LHCN-M2 (cell line): ENCODE measurements at regions not wholly inside any gene's neighbourhood (a gene's known extent, or its start where the extent isn't known, plus 50 kb on each side); places are given as distances from the start of the nearest gene placed in this dataset.
"Not testable (repeated sequence)": the region's sequence is repeated elsewhere in the genome, so short reads cannot be mapped to it uniquely, and the experiment has no call there.

Experiments used
- DNase-seq: peaks from one replicate; pipeline ENCODE4 v3.0.0-alpha.2; 2012; ENCODE audit warnings: low read depth

GRCh38 chr4:1572964-1573720 is 111.0 kb downstream of the FAM53A start:
- DNase-seq = no peak

GRCh38 chr4:1572521-1572920 is 111.6 kb downstream of the FAM53A start:
- no peak for DNase-seq

GRCh38 chr4:1572010-1572385 is 112.1 kb downstream of the FAM53A start:
- no peak for DNase-seq

DNA sequence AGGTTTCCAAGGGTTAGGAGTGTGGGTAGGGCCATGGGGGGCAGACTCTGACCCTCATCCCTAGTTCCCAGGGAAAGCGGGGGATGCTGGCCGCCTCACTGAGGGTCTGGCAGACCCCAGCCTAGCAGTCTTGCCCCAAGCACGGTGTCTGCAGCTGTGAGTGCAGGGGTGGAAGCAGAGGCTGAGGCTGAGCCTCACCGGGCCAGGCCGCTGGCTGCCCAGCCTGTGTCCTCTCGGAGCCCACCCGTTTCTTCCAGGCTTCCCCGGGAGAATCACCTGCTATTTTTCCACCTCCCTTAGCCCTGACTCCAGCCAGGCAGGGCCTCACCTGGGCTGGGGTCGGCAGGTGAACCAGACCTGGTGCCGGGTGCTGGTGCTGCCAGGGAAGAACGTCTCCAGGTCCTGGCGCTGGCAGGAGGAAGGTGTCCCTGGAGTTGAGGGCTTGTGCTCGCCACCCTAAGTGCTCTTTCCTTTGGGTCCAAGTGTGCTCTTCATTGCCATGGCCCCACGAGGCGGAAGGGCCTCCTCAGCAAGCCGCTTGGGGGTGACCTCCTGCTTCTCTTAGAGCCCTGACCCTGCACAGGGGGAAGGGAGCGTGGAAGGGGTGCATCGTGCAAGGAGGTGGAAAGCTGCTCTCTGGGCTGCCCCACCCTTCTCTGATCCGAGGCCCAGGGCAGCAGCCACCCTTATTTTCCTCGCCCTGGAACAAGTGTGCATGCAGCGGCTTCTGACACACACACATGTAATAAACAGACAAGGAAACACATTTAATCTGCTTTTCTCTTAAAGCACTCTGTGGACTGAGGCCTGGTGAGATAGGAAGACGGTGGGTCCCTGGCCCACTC is 112.7 kb downstream of the FAM53A start:
- DNase-seq = no peak

- DNase-seq = no peak
These were observed 113.6 kb downstream of the FAM53A start for GRCh38 chr4:1570291-1571164.

DNA sequence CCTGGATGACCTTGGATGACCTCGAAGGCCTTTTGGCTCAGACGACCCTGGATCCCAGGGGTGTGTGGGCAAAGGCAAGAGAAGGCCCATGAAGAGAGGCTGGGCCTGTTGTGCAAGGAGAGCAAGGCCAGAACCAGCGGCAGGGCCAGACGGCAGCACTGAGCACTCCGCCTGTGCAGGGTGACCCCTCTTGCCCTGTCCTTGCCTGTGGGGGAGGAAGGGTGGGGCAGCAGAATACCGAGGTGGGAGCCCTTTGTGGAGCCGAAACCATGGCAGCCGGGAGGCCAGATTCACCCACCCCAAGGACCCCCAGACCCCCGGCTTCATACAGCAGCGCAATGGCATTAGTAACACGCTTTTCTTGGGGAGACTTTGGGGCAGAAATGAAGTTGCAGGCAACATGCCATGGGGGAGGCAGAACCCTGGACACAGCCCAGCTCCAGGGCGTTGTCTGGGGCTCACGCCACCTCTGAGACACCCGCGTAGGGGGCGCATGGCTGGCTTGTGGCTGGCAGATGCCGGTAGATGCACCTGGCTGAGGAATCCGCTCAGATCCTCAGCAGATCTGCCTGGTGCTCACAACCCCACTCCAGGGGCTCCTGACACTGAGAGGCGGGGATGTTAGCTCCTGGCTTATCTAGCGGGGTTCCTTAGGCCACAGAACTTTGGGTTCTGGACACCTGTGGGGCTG is 114.5 kb downstream of the FAM53A start:
- DNase-seq = no peak

DNA sequence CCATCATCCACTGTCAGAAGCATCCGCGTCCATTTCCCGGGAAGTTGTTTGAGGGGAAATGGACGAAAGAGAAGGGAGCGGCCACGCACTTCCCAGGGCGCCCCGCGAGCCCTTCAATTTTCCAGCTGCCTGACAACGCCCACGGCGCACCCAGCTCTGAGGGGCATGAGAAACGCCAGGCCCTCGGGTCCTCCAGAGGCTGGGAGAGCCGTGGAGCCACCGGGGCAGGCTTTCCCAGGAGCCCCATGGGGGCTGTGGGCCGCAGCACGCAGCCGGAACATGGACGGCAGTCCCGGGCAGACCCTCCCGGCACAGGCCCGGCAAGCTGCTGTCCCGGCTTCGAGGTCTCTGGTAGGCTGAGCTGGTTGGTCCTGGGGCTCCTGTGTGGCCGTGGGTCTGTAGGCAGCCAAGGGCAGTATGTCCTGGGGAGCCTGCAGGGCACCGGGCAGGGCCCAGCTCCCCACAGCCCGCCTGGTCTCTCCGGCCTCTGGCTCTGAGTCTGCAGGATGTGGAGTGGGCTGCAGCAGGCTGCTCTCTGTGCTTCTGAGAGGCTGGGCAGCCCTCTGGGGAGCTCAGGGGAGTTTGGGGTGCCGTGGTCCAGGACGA is 115.2 kb downstream of the FAM53A start:
- no peak for DNase-seq

DNA sequence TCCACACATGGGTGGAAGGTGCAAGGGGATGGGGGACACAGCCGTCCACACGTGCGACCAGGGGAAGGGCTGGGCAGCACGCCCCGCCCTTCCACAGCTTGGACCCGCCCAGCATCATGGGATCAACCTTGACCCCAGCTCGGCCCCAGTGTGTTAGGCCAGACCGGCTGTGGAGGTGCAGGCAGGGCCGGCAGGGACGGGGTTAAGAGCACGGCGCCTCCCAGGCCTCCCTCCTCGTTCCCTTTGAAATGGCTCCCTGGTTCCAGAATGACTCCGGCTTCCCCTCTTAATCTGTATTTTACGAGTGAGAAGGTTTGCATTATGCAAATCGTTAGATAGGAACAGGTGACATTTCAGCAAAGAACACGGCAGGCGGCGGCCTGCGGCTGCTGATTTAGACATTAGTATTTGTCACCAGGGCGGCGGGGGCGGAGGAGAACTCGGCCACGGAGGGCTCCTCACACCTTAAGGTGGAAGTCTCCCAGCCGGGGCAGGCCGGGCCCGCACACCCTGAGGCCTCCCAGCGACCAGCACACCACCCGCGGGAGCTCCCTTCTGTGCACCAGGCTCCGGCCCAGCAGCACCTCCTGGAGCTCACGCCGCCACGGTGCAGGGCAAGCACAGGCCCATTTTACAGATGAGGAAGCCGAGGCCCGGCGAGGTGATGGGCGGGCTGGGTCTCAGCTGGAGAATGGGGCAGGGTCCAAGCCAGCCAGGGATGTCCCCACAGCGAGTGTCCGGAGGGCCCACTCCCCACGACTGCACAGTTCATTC is 116.1 kb downstream of the FAM53A start:
- no peak for DNase-seq

DNA sequence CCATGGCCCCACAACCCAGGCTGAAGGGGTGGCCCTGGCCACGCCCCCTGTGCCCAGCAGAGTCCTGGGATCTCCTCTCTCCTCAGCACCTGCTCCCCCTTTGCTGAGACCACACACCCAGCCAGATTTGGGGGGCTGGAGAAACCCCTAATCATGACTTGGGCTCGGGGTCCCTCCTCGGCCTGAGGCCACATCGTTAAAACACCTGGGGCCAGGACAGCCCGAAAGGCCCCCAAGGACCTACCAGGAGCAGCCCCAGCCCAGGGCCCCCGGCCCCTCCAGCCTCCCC is 116.7 kb downstream of the FAM53A start:
- no peak for DNase-seq

DNA sequence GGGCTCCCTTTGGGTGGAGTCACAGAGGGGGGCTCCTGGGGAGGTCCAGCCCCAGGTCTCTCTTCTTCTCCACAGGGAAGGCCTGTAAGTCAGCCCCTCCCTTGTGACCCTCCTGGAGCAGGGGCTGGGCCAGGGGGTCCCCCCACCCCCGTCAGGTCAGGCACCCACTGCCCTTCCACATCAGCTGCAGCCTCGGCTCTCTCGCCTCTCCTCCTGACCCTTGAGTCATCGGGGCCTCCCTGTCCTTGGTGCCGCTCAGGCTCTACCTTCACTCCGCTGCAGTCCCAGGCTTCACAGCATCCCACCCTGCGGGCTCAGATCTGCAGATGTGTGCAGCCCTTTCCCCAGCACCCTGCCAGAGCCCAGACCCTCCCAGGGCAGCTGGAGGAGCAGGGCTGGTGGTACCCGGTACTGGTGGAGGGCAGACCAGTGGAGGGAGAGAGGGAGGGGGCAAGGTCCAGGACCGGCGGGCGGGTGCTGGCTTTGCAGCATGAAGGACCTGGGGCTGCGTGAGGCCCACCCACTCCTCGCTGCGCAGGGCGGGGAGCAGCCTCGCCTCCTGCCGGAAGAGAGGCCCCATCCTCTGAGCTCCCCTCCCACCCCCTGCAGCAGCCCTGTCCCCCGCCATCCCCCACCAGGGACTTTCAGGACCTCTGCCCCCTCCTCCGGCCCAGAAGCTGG is 117.1 kb downstream of the FAM53A start:
- no peak for DNase-seq

DNA sequence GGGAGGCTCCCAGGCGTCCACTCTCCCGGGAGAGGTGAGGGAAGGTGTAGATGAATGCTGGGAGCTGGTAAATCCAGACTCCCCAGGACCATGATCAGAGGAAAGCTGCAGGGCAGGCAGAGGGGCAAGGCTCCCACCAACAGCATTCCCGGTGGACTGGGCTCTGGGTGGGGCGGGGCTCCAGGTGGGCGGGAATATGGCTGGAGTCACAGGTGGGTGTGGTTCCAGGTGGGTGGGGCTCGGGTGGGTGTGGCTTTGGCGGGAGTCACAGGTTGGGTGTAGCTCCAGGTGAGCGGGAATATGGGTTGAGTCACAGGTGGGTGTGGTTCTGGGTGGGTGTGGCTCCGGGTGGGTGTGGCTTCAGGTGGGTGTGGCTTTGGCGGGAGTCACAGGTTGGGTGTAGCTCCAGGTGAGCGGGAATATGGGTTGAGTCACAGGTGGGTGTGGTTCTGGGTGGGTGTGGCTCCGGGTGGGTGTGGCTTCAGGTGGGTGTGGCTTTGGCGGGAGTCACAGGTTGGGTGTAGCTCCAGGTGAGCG is 117.7 kb downstream of the FAM53A start:
- DNase-seq = not testable (repeated sequence)

- no peak for DNase-seq
These were observed 118.4 kb downstream of the FAM53A start for GRCh38 chr4:1565598-1566295.

DNA sequence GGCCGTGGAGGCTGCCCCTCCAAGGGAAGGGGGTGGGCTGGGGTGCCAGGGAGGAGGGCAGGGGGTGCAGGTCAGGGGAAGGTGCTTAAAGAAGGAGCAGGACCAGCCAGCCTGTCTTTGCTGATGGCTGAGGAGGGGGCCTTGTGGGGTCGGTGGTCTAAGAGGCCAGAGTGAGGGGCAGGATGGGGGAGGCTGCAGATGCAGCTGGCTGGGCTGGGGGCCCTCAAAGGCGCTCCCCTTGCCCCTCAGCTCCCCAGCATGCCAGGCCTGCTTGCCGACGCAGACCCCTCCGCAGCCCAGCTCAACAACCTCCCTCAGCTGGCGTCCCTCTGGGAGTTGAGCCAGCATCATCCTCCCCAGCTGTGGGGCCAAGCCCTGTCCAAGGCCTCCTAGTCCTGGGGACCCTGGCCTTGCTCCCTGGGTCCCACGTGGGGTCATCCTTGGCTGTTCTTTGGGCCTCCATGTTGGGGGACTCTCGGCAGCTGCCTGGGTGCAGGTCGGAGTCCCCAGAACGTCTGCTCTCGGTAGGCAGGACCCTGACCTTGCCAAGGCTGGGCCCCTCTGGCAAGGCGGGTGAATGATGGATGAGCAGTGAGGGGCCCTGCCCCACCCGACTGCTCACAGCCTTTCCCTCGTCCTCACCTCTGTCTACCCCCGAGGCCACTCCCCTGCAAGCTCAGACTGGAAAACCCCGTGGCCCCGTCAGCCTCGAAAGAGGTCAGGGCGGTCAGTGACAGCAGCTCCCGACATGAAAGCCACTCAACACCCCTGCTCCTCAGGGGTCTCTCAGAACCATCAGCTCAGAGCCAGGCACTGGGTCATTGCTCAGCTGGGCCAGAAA is 119.4 kb downstream of the FAM53A start:
- DNase-seq = no peak

DNA sequence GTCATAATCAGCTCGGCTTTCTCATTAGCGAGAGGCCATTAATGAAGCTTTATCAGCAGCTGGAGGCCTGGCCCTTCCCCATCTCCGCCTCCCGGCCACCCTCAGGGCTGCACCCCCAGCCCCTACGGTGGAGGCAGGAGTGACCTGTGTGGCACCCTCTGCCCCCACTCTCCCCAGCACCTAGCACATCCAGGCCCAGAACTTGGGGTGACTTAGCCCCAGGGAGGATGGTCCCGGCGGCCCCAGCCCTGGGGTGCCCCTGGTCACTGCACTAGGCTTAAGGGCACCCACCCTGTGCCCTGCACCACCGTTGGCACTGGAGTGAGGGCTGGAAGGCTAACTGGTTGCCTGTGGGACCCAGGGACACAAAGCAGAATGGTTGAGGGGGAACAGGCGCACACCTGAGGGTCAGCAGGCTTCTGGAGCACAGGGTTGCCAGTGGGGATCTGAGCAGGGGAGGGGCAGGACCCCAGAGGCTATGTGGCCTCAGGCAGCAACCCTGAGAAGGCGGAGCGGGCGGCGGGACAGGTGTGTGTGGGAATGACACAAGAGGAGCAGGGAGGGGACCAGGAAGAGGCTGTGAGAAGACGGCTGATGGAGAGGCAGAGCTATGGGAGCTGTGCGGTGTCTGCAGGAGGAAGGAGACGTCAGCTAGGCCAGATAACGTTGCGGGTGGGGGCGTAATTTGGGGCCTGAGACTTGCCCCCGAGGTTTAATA is 120.2 kb downstream of the FAM53A start:
- DNase-seq = no peak

DNA sequence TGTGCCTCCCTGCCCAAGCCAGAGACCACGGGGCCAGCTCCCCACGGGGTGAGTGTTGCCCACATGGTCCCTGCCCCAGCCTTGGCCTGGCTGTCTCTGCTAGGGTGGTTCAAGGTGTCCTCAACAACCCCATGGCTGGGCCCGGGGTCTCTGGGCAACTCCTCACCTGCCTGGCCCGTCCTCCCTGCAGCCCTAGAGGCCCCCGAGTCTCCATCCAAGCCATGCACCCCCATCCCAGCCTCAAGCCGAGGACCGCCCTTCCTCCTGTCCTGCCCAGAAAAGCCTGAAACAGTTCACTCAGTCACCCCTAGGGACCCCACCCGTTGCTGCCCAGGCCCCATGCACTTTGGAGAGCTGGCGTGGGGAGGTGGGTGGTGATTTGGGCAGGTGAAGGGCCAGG is 120.9 kb downstream of the FAM53A start:
- DNase-seq = no peak

DNA sequence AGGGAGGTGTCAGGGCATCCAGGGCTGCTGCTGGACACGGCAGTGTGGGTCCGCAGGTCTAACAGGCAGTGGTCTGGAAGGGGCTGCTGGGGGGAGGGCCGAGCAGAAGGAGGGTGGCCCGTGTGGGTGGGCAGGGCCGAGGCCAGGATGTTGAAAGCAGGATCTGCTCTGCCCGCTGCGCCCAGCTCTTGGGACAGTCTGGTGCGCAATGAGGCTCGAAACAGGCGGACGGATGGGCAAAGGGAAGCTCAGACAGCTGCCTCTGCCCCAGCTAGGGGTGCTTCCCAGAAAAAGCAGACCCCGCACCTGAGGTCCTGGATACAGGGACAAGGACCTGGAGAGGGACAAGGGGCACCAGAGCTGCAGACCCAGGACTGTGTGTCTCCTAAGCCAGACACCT is 121.3 kb downstream of the FAM53A start:
- DNase-seq = no peak

DNA sequence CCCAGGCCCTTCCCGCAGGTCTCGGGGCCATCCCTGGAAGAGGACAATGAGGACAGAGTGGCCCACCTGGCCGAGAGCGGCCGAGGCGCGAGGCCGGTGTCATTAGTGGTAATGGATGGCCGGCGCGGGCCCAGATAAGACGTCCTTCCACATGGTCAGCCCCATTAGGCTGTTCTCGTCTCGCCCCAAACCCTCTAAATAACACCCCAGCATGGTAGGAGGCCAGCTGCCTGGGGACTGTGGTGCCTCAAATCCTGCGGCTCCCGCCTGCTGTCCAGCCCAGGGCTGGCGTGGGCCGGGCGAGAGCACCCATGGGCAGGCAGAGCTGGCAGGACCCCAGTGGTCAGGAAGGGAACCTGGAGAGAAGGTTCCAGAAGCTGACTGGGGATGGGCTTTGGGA is 121.7 kb downstream of the FAM53A start:
- DNase-seq = no peak
